DOHH2 (cell line): ENCODE measurements at regions not wholly inside any gene's neighbourhood (a gene's known extent, or its start where the extent isn't known, plus 50 kb on each side); places are given as distances from the start of the nearest gene placed in this dataset.

Source experiments
- H3F3A ChIP-seq: fragments of 200-600 bp; sonication (generic), shearing (Covaris generic); 2 replicates; pipeline ENCODE4 v1.6.0; 2016; ENCODE audit warnings: antibody characterized with exemption, mild to moderate bottlenecking; ENCODE audit not compliant: control insufficient read depth, insufficient read depth
- H3K27ac ChIP-seq: fragments of 200-600 bp; sonication (generic); 2 replicates; pipeline ENCODE4 v1.5.1; 2014; ENCODE audit warnings: low read depth, mild to moderate bottlenecking, low read length, moderate library complexity
- H3K27me3 ChIP-seq: fragments of 200-600 bp; sonication (generic); 2 replicates; pipeline ENCODE4 v1.6.1; 2014; ENCODE audit warnings: mild to moderate bottlenecking, low read length, mixed read lengths; ENCODE audit not compliant: control insufficient read depth
- H3K36me3 ChIP-seq: fragments of 200-600 bp; sonication (generic); 2 replicates; pipeline ENCODE4 v1.6.1; 2014; ENCODE audit warnings: mild to moderate bottlenecking, low read length, moderate library complexity, mixed read lengths; ENCODE audit not compliant: control insufficient read depth
- H3K4me1 ChIP-seq: fragments of 200-600 bp; sonication (generic); 2 replicates; pipeline ENCODE4 v1.6.1; 2014; ENCODE audit warnings: mild to moderate bottlenecking, low read length, mixed read lengths; ENCODE audit not compliant: control insufficient read depth
- H3K4me2 ChIP-seq: fragments of 200-600 bp; sonication (generic); 2 replicates; pipeline ENCODE4 v1.6.0; 2014; ENCODE audit warnings: mild to moderate bottlenecking, low read length, moderate library complexity
- H3K4me3 ChIP-seq: fragments of 200-600 bp; sonication (generic); 2 replicates; pipeline ENCODE4 v1.5.1; 2014; ENCODE audit warnings: mild to moderate bottlenecking, low read length, mixed read lengths
- H3K79me2 ChIP-seq: fragments of 200-600 bp; sonication (generic); 2 replicates; pipeline ENCODE4 v1.6.1; 2014; ENCODE audit warnings: mild to moderate bottlenecking, low read length, mixed read lengths; ENCODE audit not compliant: control insufficient read depth
- H3K9me2 ChIP-seq: fragments of 200-600 bp; sonication (generic); replicated peaks from 2 replicates; pipeline ENCODE4 v1.6.1; 2014; ENCODE audit warnings: mild to moderate bottlenecking, low read length, mixed read lengths; ENCODE audit not compliant: control insufficient read depth
- H3K9me3 ChIP-seq: fragments of 200-600 bp; sonication (generic); 2 replicates; pipeline ENCODE4 v1.6.1; 2014; ENCODE audit warnings: antibody characterized with exemption, low read length, mixed read lengths; ENCODE audit not compliant: control insufficient read depth, insufficient read depth
- H4K20me1 ChIP-seq: fragments of 200-600 bp; sonication (generic); 2 replicates; pipeline ENCODE4 v1.6.0; 2014; ENCODE audit warnings: low read depth, mild to moderate bottlenecking, antibody characterized with exemption, low read length, moderate library complexity; ENCODE audit not compliant: control insufficient read depth, insufficient read depth
- CTCF ChIP-seq: fragments of 200-600 bp; sonication (generic); IDR thresholded peaks from one replicate; pipeline ENCODE4 v1.5.1; 2014; ENCODE audit warnings: antibody characterized with exemption, mild to moderate bottlenecking, low read depth, low read length; ENCODE audit not compliant: poor library complexity, severe bottlenecking
- EZH2phosphoT487 ChIP-seq: fragments of 200-600 bp; sonication (generic); IDR thresholded peaks from 2 replicates; pipeline ENCODE4 v1.6.1; 2017; ENCODE audit warnings: borderline replicate concordance, mild to moderate bottlenecking, antibody characterized with exemption, low read length, moderate library complexity, mixed read lengths

- H3K9me2 ChIP-seq, result no peaks in the 10 kb centered on the region
- H3K4me1 ChIP-seq, result no peaks in the 10 kb centered on the region
- H3K4me3 ChIP-seq, result no peak overlapping the region
- H4K20me1 ChIP-seq, result no peaks in the 10 kb centered on the region
- H3F3A ChIP-seq, result no peaks in the 10 kb centered on the region
- no peaks in the 10 kb centered on the region for H3K27me3 ChIP-seq
- no peaks in the 10 kb centered on the region for H3K36me3 ChIP-seq
- H3K9me3 ChIP-seq, result no peaks in the 10 kb centered on the region
- H3K79me2 ChIP-seq, result no peaks in the 10 kb centered on the region
- TF ChIP-seq EZH2phosphoT487 (no peak), CTCF (no peak)
- H3K4me2 ChIP-seq, result no peak overlapping the region
- H3K27ac ChIP-seq, result no peak overlapping the region
Observed at GRCh38 chr18:75801178-75801577, 373.7 kb upstream of the SMIM21 start.

- Histone ChIP-seq H3K4me3 (no peak overlapping the region), H3K36me3 (no peaks in the 10 kb centered on the region), H3K4me2 (no peak overlapping the region), H3K27ac (no peak overlapping the region), H4K20me1 (no peaks in the 10 kb centered on the region), H3K4me1 (no peaks in the 10 kb centered on the region), H3K9me2 (no peaks in the 10 kb centered on the region), H3K27me3 (no peaks in the 10 kb centered on the region), H3K79me2 (no peaks in the 10 kb centered on the region), H3K9me3 (no peaks in the 10 kb centered on the region), H3F3A (no peaks in the 10 kb centered on the region)
- no peak for TF ChIP-seq CTCF
- no peak for TF ChIP-seq EZH2phosphoT487
Observed at GRCh38 chr18:75800331-75800648, 372.8 kb upstream of the SMIM21 start.

- Histone ChIP-seq H4K20me1 (no peaks in the 10 kb centered on the region), H3K4me3 (no peak overlapping the region), H3K4me2 (no peak overlapping the region), H3K27me3 (no peaks in the 10 kb centered on the region), H3K27ac (no peak overlapping the region), H3K4me1 (no peaks in the 10 kb centered on the region), H3K9me3 (no peaks in the 10 kb centered on the region), H3K9me2 (no peaks in the 10 kb centered on the region), H3F3A (no peaks in the 10 kb centered on the region), H3K79me2 (no peaks in the 10 kb centered on the region), H3K36me3 (no peaks in the 10 kb centered on the region)
- TF ChIP-seq CTCF (no peak), EZH2phosphoT487 (no peak)
Observed at GRCh38 chr18:75799449-75800330, 372.2 kb upstream of the SMIM21 start.
